ENCODE measurements at regions not wholly inside any gene's neighbourhood (a gene's known extent, or its start where the extent isn't known, plus 50 kb on each side); places are given as distances from the start of the nearest gene placed in this dataset.

DNA sequence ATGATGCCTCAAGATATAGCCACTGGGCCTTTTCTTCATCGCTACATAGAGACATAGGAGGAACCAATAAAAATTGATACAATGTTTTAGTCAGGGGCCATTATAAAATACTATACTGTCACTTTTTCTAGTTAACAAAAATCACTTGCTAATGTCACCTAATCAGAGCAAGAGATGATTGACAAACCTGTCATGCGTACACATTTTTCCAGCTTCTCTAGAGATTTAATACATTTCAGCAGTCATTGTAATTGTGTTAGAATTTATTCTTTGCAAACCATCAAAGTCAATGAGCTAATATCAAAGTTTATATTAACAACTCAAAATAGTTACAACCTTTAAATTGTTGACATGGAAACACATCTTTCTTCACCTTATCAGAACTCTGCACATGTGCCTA lies 513.6 kb upstream of the SEMA6A start:
- TF ChIP-seq CTCF (IDR thresholded peaks at IDR 0.05; ENCODE audit: low read depth, low read length): no peak
- TF ChIP-seq EZH2phosphoT487 (IDR thresholded peaks at IDR 0.05; ENCODE audit: low read depth): no peak

All from OCI-LY3 (cell line).